T1000 (cell line): ENCODE measurements at regions not wholly inside any gene's neighbourhood (a gene's known extent, or its start where the extent isn't known, plus 50 kb on each side); places are given as distances from the start of the nearest gene placed in this dataset.

Experiments used
- DNase-seq: peaks from one replicate; lab custom pipeline; 2025; ENCODE audit warnings: mixed read lengths; lab: John Stamatoyannopoulos, UW

DNA sequence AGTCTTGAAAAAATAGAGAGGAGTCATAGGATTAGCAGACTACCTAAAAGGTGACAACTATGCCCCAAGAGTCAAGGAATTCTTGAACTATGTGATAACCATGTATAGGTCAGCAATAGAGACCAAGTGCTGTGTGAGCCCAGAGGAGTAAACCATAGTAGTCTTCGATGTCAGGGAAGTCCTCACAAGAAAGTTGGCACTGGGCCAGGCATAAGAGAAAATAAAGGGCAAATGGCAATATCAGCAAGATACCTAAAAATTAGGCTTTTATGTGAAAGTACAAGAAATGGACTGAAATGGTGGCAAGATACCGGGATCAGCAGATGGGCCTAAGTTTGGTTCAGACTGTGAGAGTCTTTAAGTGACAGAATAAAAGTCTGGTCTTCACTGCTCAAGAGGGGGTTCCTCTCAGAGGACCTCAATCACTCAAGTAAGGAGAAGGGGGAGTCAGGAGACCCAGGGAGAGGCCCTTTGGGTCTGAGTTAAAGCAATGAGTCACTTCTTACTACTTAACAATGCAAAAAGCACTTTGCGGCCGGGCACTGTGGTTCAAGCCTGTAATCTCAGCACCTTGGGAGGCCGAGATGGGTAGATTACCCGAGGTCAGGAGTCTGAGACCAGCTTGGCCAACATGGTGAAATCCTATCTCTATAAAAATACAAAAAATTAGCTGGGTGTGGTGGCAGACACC lies 95.0 kb downstream of the TEX35 start:
- DNase-seq, result no peak

DNA sequence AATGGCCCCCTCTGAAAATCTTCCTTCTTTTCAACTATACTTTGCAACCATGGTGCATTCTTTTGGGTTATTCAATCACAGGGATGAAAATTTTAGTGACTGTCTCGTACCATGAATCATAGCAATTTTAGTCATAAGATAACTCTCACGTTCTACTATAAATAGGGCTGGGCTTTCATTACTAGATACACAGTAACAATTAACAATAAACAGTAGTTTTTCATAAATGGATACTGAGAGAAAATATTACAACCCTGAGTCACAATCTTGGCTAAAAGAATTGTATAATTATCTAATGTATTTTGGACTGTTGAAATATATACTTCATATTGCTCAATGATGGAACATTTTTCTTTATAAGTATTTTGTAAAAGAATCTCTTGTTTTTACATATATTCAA lies 96.1 kb downstream of the TEX35 start:
- DNase-seq, result no peak

DNA sequence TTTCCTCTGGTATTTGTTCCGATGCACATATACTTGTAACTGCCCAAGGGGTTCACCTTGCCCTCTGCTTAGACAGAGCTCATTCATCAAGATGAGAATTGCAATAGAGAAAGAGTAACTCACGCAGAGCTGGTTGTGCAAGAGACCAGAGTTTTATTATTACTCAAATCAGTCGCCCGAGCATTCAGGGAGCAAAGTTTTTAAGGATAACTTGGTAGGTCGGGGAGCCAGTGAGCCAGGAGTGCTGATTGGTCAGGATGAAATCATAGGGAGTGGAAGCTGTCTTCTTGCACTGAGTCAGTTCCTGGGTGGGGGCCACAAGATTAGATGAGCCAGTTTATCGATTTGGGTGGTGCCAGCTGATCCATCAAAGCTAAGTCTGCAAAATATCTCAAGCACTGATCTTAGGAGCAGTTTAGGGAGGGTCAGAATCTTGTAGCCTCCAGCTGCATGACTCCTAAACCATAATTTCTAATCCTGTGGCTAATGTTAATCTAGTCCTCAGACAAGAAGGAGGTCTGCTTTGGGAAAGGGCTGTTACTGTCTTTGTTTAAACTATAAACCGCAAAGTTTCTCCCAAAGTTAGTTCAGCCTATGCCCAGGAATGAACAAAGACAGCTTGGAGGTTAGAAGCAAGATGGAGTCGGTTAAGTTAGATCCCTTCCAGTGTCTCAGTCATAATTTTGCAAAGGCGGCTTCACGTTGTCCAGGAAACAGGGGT lies 97.9 kb downstream of the TEX35 start:
- DNase-seq, result peak; percentile 87

DNA sequence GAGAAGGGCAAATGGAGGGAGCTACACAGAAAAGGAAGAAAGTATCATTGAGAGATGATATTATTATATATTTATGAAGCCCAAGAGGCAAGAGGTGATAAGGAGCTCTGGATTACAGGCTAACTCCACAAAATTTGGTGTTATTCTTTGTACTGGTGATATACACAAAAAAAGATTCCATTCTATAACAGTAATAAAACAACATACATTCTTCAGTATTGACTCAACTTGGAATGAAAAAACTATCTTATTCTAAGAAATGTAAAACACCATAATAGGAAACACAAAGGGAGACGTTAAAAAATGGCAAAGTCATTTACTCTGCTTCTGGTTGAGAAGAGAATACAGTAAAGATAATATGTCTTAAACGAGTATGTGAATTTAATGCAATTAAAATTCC lies 99.4 kb downstream of the TEX35 start:
- no peak for DNase-seq

- DNase-seq, result no peak
Observed at GRCh38 chr1:178613271-178613945, 100.5 kb downstream of the TEX35 start.

DNA sequence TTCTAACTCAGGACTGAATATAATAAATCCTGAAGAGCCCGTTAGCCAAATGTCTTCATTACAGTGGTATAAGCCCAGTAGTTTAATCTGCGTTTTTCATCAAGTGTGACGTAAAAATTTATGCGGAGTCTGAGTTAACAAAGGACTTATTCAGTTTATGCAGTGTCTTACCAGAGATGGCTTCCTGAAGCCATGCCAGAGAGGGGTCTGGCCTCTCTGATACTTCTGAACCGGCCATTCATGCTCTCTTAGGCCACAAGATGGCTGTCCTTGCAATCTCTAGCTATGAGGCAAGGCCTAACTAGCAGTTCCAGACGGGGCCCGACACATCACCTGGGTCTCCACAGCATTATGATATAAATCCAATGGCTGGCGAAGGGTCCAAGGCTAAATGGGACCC lies 101.4 kb downstream of the TEX35 start:
- DNase-seq, result no peak

DNA sequence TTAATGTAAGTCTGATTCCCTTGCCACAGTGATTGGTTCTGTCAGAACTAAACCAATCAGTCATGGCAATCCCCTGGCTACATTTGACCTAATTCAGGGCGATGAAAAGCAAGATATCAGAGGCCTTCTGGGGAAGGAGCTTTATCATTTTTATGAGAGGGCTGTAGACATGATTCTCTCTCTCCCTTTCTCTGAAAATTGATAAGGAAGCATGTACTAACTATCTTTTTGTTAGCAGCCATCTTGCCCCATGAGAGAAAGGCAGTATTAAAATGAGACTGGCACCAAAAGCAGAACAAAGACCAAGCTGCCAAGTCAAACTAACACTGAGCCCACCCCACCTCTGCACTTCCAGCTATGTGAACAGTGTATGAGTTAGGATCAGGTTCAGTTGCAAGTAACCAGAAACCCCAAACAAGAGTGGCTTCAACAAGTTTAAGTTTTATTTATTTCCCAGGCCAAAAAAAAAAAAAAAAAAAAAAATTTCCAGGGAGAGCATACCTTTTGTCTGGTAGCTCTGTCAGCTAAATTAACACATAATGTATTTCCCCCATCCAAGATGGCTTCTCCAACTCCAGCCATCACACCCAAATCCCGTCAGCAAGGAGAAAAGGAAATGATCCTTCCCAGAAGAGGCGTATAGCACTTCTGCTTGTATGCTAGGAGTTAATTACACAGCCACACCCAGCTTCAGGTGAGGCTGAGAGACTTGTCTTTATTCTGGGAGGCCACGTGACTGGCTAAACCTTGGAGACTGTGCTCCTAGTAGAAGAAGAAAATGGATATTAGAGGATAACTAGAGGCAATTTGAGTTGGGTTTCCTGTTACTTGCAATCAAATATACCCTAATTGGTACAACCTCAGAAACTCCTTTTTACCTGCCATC lies 105.8 kb upstream of the RALGPS2 start:
- DNase-seq, result no peak

- DNase-seq, result no peak
Observed at GRCh38 chr1:178620584-178621475, 104.2 kb upstream of the RALGPS2 start.

DNA sequence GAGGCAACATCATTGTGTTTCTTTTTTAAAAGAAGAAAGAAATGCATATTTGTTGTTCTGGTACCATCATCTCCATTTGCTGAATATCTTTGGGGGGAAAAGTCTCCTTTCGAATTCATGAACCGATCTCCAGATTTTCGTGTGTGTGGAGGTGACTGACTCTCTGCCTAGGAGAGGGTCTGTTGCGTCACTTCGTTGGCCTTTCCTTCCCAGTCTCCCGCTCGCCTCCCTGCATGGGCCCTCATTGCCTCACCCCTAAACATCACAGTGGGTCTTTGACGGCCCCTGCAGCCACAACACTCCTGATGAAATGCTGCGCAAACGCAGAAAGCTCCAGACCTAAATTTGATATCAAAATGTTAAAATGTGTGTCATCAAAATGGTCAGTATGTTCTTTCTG lies 103.2 kb upstream of the RALGPS2 start:
- DNase-seq, result no peak

GRCh38 chr1:178625695-178626094 lies 99.3 kb upstream of the RALGPS2 start:
- DNase-seq, result no peak

DNA sequence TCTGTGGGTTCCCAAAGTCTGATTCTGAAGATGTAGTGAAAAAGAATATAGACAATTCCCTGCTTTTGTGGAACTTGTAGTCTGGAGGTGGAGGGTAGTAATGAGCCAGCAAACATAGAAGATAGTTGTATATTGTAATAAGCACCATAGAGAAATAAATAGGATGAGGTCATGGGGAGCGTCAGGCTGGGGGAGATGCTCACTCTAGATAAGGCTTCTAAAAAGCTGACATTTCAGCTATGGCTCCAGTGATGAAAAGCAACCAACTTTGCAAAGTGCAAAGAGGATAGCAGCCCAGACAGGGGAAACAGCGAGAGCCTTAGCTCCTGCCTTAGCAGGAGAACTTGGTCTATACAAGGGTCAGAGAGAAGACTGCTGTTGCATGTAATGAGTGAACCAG lies 98.0 kb upstream of the RALGPS2 start:
- no peak for DNase-seq

- DNase-seq, result no peak
Observed at GRCh38 chr1:178628637-178629251, 96.3 kb upstream of the RALGPS2 start.

DNA sequence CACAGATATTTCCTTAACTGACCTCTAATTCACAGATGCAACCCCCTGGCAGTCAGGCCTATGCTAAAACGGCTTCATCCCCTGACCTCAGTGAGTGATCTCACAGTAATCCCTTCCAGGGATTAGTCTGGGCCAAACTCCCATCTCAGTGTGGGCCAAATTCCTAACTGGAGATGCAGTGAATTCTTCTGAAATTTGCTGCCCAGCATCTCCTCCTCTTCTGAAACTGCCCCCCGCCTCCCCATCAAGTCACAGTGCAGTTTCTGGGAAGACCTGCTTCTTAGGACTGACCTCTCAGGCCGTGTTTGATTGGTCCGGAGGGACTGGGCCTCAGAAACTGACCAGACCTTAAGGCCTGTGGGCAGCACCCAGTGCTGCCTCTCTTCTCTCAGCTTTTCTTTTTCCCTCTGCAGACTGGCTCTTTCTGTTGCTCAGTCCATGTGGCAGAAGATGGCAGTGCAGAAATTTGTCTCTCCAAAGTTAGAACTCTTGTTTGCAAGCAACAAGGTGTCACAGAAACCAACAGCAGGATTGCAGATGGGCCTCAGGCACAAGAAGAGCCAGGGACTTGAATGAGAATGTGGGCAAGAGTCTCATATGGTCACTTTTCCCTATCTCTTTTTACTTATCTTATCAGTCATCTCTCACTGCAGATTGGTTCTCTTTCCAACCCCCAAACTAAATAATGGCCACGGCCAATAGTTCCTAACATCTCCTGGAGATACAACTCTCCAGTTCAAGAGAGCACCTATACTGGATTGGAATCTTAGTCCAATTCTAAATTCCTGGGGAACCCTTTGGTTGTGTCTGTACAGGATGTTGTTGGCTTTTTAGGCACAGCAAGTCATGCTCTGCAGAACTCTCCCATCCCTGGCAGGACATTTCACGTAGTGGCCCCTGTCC lies 95.5 kb upstream of the RALGPS2 start:
- DNase-seq, result peak; percentile 38

- no peak for DNase-seq
Observed at GRCh38 chr1:178630417-178630816, 94.6 kb upstream of the RALGPS2 start.

DNA sequence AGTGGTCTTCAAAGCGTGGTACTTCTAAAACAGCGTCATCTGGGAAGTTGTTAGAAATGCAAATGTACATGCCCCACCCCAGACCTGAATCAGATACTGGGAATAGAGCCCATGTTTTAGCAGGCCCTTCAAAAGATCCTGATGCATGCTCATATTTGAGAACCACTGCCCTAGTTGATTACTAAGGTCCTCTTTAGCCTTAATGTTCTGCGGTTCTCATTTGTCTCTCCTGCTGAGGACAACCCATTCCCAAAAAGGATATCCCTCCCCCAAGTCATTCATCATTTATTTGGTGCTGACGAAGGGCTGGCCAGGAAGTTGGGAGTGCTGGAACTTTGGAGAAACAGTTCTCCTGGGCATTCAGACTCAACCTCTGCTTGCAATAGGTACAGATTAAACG lies 92.4 kb upstream of the RALGPS2 start:
- peak; percentile 52 for DNase-seq

GRCh38 chr1:178633056-178633455 lies 92.0 kb upstream of the RALGPS2 start:
- DNase-seq, result peak; percentile 52

DNA sequence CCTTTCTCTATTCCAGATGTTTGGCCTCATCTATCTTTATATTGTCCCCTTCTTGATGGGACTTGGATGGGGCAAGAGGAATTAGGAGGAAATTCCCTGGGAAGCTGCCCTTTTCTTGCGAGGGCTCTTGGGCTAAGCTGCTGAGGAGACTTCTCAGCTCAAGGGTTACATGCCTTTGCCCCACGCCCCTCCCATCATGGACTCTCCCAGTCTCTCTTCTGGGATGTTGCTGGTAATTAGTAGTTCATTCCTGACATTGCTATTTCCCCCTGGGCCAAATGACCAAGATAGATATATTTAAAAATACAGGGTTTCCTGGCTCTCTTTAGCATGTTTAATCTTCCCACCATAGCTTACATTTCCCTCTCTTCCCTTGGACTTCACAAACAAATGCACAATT lies 90.6 kb upstream of the RALGPS2 start:
- no peak for DNase-seq

GRCh38 chr1:178637841-178638240 lies 87.2 kb upstream of the RALGPS2 start:
- no peak for DNase-seq

DNA sequence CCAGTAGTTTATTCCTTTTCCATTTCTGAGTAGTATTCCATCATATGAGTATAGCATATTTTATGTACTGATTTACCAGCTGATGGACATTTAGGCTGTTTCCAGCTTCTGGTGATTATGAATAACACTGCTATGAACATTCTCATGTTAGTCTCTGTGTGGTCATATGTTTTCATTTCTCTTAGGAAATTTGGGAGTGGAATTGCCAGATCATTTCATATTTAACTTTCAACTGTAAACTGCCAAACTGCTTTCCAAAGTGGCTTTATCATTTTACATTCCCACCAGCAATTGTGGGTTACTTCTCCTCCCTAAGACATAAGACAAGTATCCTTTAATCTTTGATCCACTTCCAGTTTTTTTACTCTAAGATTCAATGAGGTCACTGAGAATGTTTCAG lies 85.7 kb upstream of the RALGPS2 start:
- no peak for DNase-seq

DNA sequence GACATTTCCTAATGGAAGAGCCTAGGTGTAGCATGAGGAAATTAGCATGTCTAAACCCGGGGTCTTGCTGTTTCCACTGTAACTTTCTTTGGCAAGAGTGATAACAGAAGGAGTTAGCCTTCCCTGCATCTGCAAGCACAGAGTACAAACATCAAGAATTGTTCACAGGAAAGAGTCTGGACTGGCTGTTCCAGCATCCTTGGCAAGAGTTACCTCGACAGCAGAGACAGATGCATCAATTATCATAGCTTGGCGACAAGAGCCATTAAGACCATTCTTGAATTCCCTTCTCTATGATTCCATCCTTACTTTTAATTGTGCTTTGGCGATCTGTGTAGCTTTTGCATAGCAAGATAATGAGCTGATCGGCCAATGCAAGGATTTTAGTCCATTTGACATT lies 82.8 kb upstream of the RALGPS2 start:
- no peak for DNase-seq
